ENCODE measurements at regions not wholly inside any gene's neighbourhood (a gene's known extent, or its start where the extent isn't known, plus 50 kb on each side); places are given as distances from the start of the nearest gene placed in this dataset.

GRCh38 chr3:86787091-86787490 is 203.9 kb downstream of the VGLL3 start:
- TF ChIP-seq CTCF (IDR thresholded peaks at IDR 0.05; ENCODE audit: poor library complexity) (no peak), EZH2 (IDR thresholded peaks at IDR 0.05; ENCODE audit: borderline replicate concordance) (no peak), EZH2phosphoT487 (IDR thresholded peaks at IDR 0.05; ENCODE audit: low read depth, severe bottlenecking, unreplicated experiment) (no peak)
